ENCODE measurements at regions not wholly inside any gene's neighbourhood (a gene's known extent, or its start where the extent isn't known, plus 50 kb on each side); places are given as distances from the start of the nearest gene placed in this dataset.

GRCh38 chr16:66240631-66241395, 125.7 kb upstream of the CDH5 start:
- TF ChIP-seq CTCF (IDR thresholded peaks at IDR 0.05; ENCODE audit: low read depth, low read length): no peak
- no peak overlapping the region for H3K4me3 ChIP-seq (ENCODE audit: low read depth, low read length)

GRCh38 chr16:66240088-66240487, 126.4 kb upstream of the CDH5 start:
- no peak overlapping the region for H3K4me3 ChIP-seq (ENCODE audit: low read depth, low read length)
- TF ChIP-seq CTCF (IDR thresholded peaks at IDR 0.05; ENCODE audit: low read depth, low read length): no peak

GRCh38 chr16:66238696-66239095, 127.8 kb upstream of the CDH5 start:
- H3K4me3 ChIP-seq (ENCODE audit: low read depth, low read length): no peak overlapping the region
- TF ChIP-seq CTCF (IDR thresholded peaks at IDR 0.05; ENCODE audit: low read depth, low read length): no peak

- H3K4me3 ChIP-seq (ENCODE audit: low read depth, low read length): no peak overlapping the region
- TF ChIP-seq CTCF (IDR thresholded peaks at IDR 0.05; ENCODE audit: low read depth, low read length): no peak
These were observed 130.2 kb upstream of the CDH5 start for GRCh38 chr16:66236301-66236700.

GRCh38 chr16:66231452-66232160, 134.9 kb upstream of the CDH5 start:
- TF ChIP-seq CTCF (IDR thresholded peaks at IDR 0.05; ENCODE audit: low read depth, low read length): no peak
- no peak overlapping the region for H3K4me3 ChIP-seq (ENCODE audit: low read depth, low read length)

GRCh38 chr16:66229651-66230050, 136.8 kb upstream of the CDH5 start:
- no peak for TF ChIP-seq CTCF (IDR thresholded peaks at IDR 0.05; ENCODE audit: low read depth, low read length)
- H3K4me3 ChIP-seq (ENCODE audit: low read depth, low read length): no peak overlapping the region

- TF ChIP-seq CTCF (IDR thresholded peaks at IDR 0.05; ENCODE audit: low read depth, low read length): no peak
- no peak overlapping the region for H3K4me3 ChIP-seq (ENCODE audit: low read depth, low read length)
These were observed 137.7 kb upstream of the CDH5 start for GRCh38 chr16:66228792-66229191.
